Stimulated activated CD4-positive, alpha-beta T cell treated with anti-CD3 and anti-CD28 coated beads, Interleukin-4, amount 100 ng/mL, for 48 hours (primary cell): ENCODE measurements at regions not wholly inside any gene's neighbourhood (a gene's known extent, or its start where the extent isn't known, plus 50 kb on each side); places are given as distances from the start of the nearest gene placed in this dataset.

Experiments used
- DNase-seq, 2 donors: peaks; one replicate each; pipeline ENCODE4 v3.0.0-alpha.2; 2020; ENCODE audit warnings: low read depth in 2 of 2

- DNase-seq: no peak
Observed at GRCh38 chr16:49024016-49024415, 257.6 kb downstream of the CBLN1 start.

GRCh38 chr16:49023050-49023449 is 258.6 kb downstream of the CBLN1 start:
- DNase-seq: no peak

GRCh38 chr16:49022351-49022963 is 259.2 kb downstream of the CBLN1 start:
- DNase-seq: no peak

- no peak for DNase-seq
Observed at GRCh38 chr16:49021136-49021535, 260.5 kb downstream of the CBLN1 start.

GRCh38 chr16:49020436-49020835 is 261.2 kb downstream of the CBLN1 start:
- no peak for DNase-seq

GRCh38 chr16:49019831-49020230 is 261.8 kb downstream of the CBLN1 start:
- no peak for DNase-seq

- DNase-seq: no peak
Observed at GRCh38 chr16:49019081-49019633, 262.5 kb downstream of the CBLN1 start.

GRCh38 chr16:49018259-49018931 is 263.2 kb downstream of the CBLN1 start:
- no peak for DNase-seq

- no peak for DNase-seq
Observed at GRCh38 chr16:49017501-49017900, 264.1 kb downstream of the CBLN1 start.

GRCh38 chr16:49016461-49016860 is 265.2 kb downstream of the CBLN1 start:
- DNase-seq: no peak

- no peak for DNase-seq
Observed at GRCh38 chr16:49015225-49015592, 266.4 kb downstream of the CBLN1 start.

- DNase-seq: no peak
Observed at GRCh38 chr16:49014277-49015224, 267.1 kb downstream of the CBLN1 start.

GRCh38 chr16:49013727-49014080 is 267.9 kb downstream of the CBLN1 start:
- no peak for DNase-seq

GRCh38 chr16:49012961-49013726 is 268.5 kb downstream of the CBLN1 start:
- DNase-seq: no peak

- no peak for DNase-seq
Observed at GRCh38 chr16:49011901-49012300, 269.7 kb downstream of the CBLN1 start.

- no peak for DNase-seq
Observed at GRCh38 chr16:49010879-49011278, 270.8 kb downstream of the CBLN1 start.

- DNase-seq: no peak
Observed at GRCh38 chr16:49010396-49010795, 271.2 kb downstream of the CBLN1 start.

- no peak for DNase-seq
Observed at GRCh38 chr16:49009204-49009603, 272.4 kb downstream of the CBLN1 start.

- no peak for DNase-seq
Observed at GRCh38 chr16:49003992-49004391, 277.6 kb downstream of the CBLN1 start.

GRCh38 chr16:49003022-49003421 is 278.6 kb downstream of the CBLN1 start:
- DNase-seq: no peak

GRCh38 chr16:49000594-49000993 is 281.0 kb downstream of the CBLN1 start:
- no peak for DNase-seq

- no peak for DNase-seq
Observed at GRCh38 chr16:48999508-48999907, 282.1 kb downstream of the CBLN1 start.
